Keratinocyte (primary cell): ENCODE measurements at regions not wholly inside any gene's neighbourhood (a gene's known extent, or its start where the extent isn't known, plus 50 kb on each side); places are given as distances from the start of the nearest gene placed in this dataset.

Source experiments
- DNase-seq: peaks from one replicate; pipeline ENCODE4 v3.0.0-alpha.2; 2011; ENCODE audit warnings: low read depth, missing footprints, low spot score
- FAIRE-seq: peaks from 2 replicates; lab custom pipeline; 2011; peaks lifted over from hg19 to GRCh38; lab: Jason Lieb, UNC
- H2AFZ ChIP-seq: 2 replicates; pipeline ENCODE4 v1.6.0; 2012; ENCODE audit warnings: low read length, control low read depth, inconsistent platforms; ENCODE audit not compliant: control insufficient read depth
- H3K27ac ChIP-seq: 2 replicates; pipeline ENCODE4 v1.5.1; 2011; ENCODE audit warnings: low read length; ENCODE audit not compliant: control insufficient read depth, insufficient read depth
- H3K27me3 ChIP-seq: 3 replicates; pipeline ENCODE4 v1.6.0; 2011; ENCODE audit warnings: low read length; ENCODE audit not compliant: control insufficient read depth, insufficient read depth; ENCODE audit errors: extremely low read depth
- H3K36me3 ChIP-seq, 2 experiments: 2 replicates in 1 of 2; 3 replicates in 1 of 2; pipeline ENCODE4 v1.5.1; 2011; ENCODE audit warnings: low read length in 2 of 2, mild to moderate bottlenecking in 1 of 2; ENCODE audit not compliant: control insufficient read depth in 2 of 2, insufficient read depth in 2 of 2; ENCODE audit errors: extremely low read depth in 1 of 2
- H3K4me1 ChIP-seq: 3 replicates; pipeline ENCODE4 v1.5.1; 2011; ENCODE audit warnings: low read length; ENCODE audit not compliant: control insufficient read depth, insufficient read depth; ENCODE audit errors: extremely low read depth
- H3K4me2 ChIP-seq: 3 replicates; pipeline ENCODE4 v1.6.0; 2011; ENCODE audit warnings: low read depth, low read length; ENCODE audit not compliant: control insufficient read depth, insufficient read depth; ENCODE audit errors: extremely low read depth
- H3K4me3 ChIP-seq, 3 experiments: fragments of 200-600 bp in 1 of 3; sonication (generic) in 1 of 3; 2 replicates in 2 of 3; 3 replicates in 1 of 3; pipeline ENCODE4 v1.5.1; 2011 to 2016; ENCODE audit warnings: low read length in 3 of 3, mild to moderate bottlenecking in 3 of 3, control low read depth in 2 of 3, inconsistent platforms in 1 of 3, low read depth in 1 of 3, mixed read lengths in 1 of 3, mixed run types in 1 of 3, moderate library complexity in 1 of 3; ENCODE audit not compliant: control insufficient read depth in 2 of 3, insufficient read depth in 2 of 3; ENCODE audit errors: extremely low read depth in 1 of 3
- H3K79me2 ChIP-seq: 2 replicates; pipeline ENCODE4 v1.6.0; 2012; ENCODE audit warnings: low read length; ENCODE audit not compliant: control insufficient read depth, insufficient read depth
- H3K9ac ChIP-seq: 3 replicates; pipeline ENCODE4 v1.6.0; 2011; ENCODE audit warnings: low read length; ENCODE audit not compliant: control insufficient read depth, insufficient read depth; ENCODE audit errors: extremely low read depth
- H3K9me1 ChIP-seq: 3 replicates; pipeline ENCODE4 v1.6.0; 2011; ENCODE audit warnings: low read length; ENCODE audit not compliant: control insufficient read depth, insufficient read depth; ENCODE audit errors: extremely low read depth
- H3K9me3 ChIP-seq: 2 replicates; pipeline ENCODE4 v1.5.1; 2012; ENCODE audit warnings: low read depth, low read length; ENCODE audit not compliant: control insufficient read depth
- H4K20me1 ChIP-seq: 3 replicates; pipeline ENCODE4 v1.6.0; 2011; ENCODE audit warnings: low read length; ENCODE audit not compliant: control insufficient read depth, insufficient read depth; ENCODE audit errors: extremely low read depth
- CTCF ChIP-seq, 3 experiments: IDR thresholded peaks in 1 of 3; conservative IDR thresholded peaks in 1 of 3; optimal IDR thresholded peaks in 1 of 3; 2 replicates in 2 of 3; 3 replicates in 1 of 3; pipeline versions ENCODE3 to v1.5.1; 2011; ENCODE audit warnings: low read length in 3 of 3, mild to moderate bottlenecking in 3 of 3, moderate library complexity in 2 of 3, control low read depth in 1 of 3, inconsistent platforms in 1 of 3; ENCODE audit not compliant: insufficient read depth in 2 of 3; ENCODE audit errors: extremely low read depth in 1 of 3
- EZH2 ChIP-seq: IDR thresholded peaks from one replicate; pipeline ENCODE4 v1.6.1; 2012; ENCODE audit warnings: inconsistent platforms, mild to moderate bottlenecking, low read length, moderate library complexity
- dilution Hi-C: fragments of 300-500 bp; cut with MboI; formaldehyde crosslinking; loops from one replicate; pipeline ENCODE4 v1.7.0; 2020; ENCODE audit warnings: low sequenced_read_pairs; ENCODE audit not compliant: extremely low pct_ligation_motif_present

DNA sequence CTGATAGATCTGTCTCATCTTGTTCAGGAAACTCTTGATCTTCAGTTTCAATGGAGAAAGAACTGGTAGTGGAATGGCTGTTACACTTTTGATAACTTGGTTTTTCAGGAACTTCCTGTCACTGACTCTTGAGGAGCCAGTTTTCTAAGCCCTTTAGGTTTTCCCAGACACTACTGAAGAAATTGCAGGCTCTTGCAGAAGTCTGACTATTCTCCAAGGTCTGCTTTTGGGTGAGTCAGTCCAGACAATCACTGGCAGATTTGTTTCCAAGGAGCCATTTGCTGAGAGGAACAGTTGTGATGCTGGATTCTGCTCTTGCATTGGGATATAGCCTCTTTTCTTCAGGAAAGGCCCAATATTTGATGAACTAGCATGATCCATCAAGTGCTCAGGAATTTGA lies 468.0 kb downstream of the FUT8 start:
- H3K79me2 ChIP-seq, result no peaks in the 10 kb centered on the region
- no peaks in the 10 kb centered on the region for H3K9me1 ChIP-seq
- no peak overlapping the region for H3K27ac ChIP-seq
- H2AFZ ChIP-seq, result no peak overlapping the region
- no peaks in the 10 kb centered on the region for H4K20me1 ChIP-seq
- H3K36me3 ChIP-seq, result no peaks in the 10 kb centered on the region
- H3K9ac ChIP-seq, result no peak overlapping the region
- H3K4me2 ChIP-seq, result no peak overlapping the region
- no peaks in the 10 kb centered on the region for H3K9me3 ChIP-seq
- H3K4me3 ChIP-seq, result no peak overlapping the region
- H3K27me3 ChIP-seq, result no peaks in the 10 kb centered on the region
- DNase-seq, result no peak
- dilution Hi-C loops, result no loop called here
- TF ChIP-seq CTCF (optimal IDR thresholded peaks at IDR 0.05 in 1 of 3, IDR thresholded peaks at IDR 0.05 in 1 of 3, conservative IDR thresholded peaks at IDR 0.05 in 1 of 3; ENCODE audit: extremely low read depth in 1 of 3, insufficient read depth in 2 of 3, low read length in 3 of 3) (no peak), EZH2 (no peak)
- no peak for FAIRE-seq
- peaks cover 4% of the 10 kb centered on the region for H3K4me1 ChIP-seq

- H3K4me3 ChIP-seq, result no peak overlapping the region
- FAIRE-seq (no peak), DNase-seq (no peak)
- no peaks in the 10 kb centered on the region for H3K79me2 ChIP-seq
- no peak overlapping the region for H3K27ac ChIP-seq
- H3K4me1 ChIP-seq, result peaks cover 4% of the 10 kb centered on the region
- H4K20me1 ChIP-seq, result no peaks in the 10 kb centered on the region
- no peaks in the 10 kb centered on the region for H3K9me3 ChIP-seq
- H3K9ac ChIP-seq, result no peak overlapping the region
- H3K27me3 ChIP-seq, result no peaks in the 10 kb centered on the region
- H3K36me3 ChIP-seq, result no peaks in the 10 kb centered on the region
- dilution Hi-C loops, result no loop called here
- H3K9me1 ChIP-seq, result no peaks in the 10 kb centered on the region
- no peak for TF ChIP-seq EZH2
- no peak for TF ChIP-seq CTCF (optimal IDR thresholded peaks at IDR 0.05 in 1 of 3, IDR thresholded peaks at IDR 0.05 in 1 of 3, conservative IDR thresholded peaks at IDR 0.05 in 1 of 3; ENCODE audit: extremely low read depth in 1 of 3, insufficient read depth in 2 of 3, low read length in 3 of 3)
- H2AFZ ChIP-seq, result no peak overlapping the region
- H3K4me2 ChIP-seq, result no peak overlapping the region
These were observed 469.1 kb downstream of the FUT8 start for GRCh38 chr14:65881642-65882041.
